NCI-H146 treated with DMSO at 0.1 percent for 48 hours (cell line): ENCODE measurements at regions not wholly inside any gene's neighbourhood (a gene's known extent, or its start where the extent isn't known, plus 50 kb on each side); places are given as distances from the start of the nearest gene placed in this dataset.
"Not testable (repeated sequence)": the region's sequence is repeated elsewhere in the genome, so short reads cannot be mapped to it uniquely, and the experiment has no call there.

Source experiments
- DNase-seq: peaks from one replicate; lab custom pipeline; 2025; ENCODE audit not compliant: unreplicated experiment; lab: John Stamatoyannopoulos, UW

DNA sequence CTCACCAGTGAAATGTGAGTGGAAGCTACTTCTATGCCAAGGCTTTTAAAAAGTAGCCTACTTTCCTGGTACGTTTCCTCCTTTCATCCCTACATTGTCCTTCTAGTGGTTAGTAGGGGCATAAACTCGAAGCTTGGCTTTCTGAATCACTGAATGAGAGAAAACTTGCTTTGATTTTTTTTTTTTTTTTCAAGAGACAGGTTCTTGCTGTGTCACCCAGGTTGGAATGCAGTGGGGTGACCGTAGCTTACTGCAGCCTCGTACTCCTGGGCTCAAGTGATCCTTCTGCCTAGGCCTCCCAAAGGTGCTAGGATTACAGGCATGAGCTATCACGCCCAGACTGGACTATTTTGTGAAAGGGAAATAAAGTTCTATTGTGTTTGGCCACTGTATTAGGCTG is 89.1 kb upstream of the IGFBP7 start:
- DNase-seq: no peak

GRCh38 chr4:57195622-57196021 is 85.4 kb upstream of the IGFBP7 start:
- no peak for DNase-seq

DNA sequence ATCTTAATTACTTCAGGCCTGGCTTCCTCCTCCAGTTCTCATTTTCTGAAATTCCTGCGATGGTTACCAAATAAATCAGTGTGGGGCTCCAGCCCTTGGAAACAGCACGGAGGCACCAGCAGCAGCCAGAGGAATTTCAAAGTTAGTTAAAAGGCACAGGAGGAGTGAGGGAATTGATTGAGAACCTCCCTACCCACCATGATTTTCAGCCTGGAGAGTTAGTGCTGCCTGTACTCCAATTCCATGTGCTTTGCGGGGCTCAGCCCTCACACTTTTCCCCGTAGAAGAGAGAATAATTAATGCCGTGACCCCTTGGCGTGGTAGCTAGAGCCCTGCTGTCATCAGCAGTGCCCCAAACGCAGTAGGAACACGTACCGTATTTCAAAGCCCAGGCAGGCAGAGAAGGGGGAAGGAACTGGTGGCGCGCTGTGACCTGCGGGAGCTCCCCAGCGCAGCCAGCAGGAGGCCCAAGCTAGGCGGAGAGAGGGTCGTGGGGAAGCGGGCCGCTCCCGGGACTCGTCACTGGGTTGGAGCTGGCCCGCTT is 84.0 kb upstream of the IGFBP7 start:
- no peak for DNase-seq

GRCh38 chr4:57193209-57193810 is 83.1 kb upstream of the IGFBP7 start:
- no peak for DNase-seq

DNA sequence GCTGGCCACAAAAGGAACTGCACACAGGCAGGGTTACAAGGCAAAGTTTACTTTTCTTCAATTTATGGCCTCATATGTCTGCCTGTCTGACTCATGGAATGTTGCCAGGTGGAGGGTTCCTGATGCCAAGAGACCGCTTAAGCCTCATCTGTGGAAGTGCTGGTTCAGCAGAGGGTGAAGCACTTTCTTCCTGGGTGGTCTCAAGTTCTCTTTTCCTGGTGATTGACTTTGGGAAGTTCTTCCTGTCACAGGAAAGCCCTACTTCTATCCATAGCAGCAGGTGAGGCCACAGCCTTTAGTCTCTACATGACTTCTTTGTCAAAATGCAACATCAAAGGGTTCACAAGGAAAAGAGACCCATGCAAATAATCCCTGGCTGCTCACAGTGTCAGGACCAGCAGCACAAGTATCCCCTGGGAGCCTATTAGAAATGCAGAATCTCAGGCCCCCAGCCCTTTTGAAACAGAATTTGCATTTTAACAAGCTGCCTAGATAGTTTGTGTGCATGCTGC is 81.4 kb upstream of the IGFBP7 start:
- DNase-seq: no peak

DNA sequence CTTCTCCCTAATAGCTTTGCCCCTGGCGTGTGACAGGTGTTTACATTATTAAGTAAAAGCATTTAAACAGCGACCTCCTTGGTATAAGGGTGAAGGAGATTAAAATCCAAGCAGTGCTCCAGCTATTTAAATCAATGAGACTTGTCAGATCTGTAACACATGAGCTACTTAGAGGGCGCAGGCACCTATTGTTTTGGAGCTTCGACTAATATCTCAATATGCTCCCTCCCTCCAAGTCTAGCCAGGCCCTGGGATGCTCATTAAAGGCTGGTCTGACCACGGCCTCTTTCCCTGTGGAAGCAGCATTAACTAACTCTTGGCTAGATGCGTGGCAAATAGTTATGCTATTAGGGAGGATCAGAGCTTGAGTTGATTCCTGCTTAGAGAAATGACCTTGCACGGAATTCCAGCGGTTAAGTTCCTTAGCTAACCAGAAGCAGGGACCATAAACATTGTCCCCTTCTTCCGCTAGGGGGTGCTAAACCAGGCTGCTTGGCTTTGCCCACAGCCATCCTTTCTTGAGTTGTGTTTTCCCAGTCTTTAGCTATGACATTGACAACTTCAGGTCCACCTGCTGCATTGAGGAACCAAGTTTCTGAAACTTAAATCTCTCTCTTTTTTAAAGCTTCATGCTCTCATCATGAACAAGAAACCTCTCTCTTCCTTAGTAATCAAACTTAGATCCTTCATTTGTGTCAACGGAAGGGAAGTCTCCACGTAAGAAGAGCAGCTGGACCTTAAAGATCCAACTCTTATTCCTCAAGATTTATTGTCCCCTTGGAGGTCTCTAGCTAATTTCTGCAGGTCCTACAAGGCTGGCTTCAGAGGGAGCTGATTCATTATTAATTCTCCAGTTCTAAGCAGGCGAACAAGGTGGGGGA is 80.7 kb upstream of the IGFBP7 start:
- DNase-seq: no peak

DNA sequence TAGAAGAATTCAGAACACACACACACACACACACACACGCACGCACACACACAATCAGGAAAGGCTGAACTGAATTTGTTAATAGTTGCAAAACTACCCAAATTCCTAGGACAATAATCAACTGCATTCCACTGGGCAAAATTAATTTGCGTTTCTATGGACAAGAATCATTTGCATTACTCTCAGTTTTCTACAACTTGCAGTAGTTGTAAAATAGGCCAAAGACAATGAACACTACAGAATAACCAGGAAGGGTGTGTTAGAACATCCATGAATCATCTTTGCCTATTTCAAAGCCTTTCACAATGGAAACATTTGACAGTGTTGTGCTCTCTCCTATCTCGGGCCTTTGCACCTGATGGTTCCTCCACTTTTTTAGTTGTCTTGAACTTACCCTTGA is 77.1 kb upstream of the IGFBP7 start:
- DNase-seq: no peak

DNA sequence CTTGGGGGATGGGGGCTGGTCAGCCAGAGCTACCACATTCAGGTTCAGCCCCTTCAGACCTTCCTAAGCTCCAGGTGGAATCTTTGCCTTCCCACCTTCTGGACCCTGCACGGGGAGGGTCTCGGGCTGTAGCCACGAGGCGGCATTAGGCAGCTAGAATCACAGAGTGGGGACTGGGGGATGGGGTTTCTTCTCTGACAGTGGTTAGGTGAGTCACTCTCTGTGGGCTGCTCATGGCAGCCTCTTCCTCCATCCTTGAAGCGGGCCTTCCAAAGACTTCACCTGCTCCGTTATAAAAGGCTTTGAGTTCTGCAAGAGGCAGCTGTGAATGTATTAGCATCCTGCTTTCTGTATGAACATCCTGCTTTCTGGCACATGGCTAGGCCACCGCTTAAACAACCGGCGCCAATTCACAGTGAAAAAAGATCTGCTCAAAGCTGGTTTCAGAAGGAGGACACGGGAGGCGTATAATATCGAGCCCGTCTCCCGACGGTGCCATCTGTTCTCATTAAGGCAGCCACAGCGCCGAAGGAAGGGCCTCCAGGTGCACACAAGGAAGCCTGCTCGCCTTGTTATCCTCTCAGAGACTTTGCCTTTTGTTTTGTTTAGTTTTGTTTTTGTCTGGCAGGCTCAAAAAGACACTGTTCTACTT is 74.3 kb upstream of the IGFBP7 start:
- no peak for DNase-seq

- DNase-seq: no peak
Measured at GRCh38 chr4:57182132-57182874, 72.1 kb upstream of the IGFBP7 start.

GRCh38 chr4:57173136-57173535 is 63.0 kb upstream of the IGFBP7 start:
- DNase-seq: not testable (repeated sequence)

DNA sequence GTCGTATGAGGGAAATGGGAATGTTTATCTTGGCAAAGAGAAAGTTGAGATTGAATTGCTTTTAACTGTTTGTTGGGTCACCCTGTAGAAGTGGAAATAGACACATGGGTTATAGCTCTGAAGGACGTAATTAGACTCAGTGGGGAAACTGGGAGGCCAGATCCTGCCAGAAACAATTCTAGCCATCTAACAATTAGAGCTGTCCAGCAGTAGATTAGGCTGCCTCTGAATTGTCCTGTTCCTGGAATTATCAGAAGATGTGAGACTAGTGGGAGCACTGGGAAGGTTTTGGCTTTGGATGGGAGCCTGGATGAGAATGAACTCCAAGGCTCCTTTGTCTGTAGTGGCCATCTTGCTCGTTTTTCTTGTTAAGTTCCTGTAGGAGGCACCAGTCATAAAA is 61.9 kb upstream of the IGFBP7 start:
- no peak for DNase-seq

DNA sequence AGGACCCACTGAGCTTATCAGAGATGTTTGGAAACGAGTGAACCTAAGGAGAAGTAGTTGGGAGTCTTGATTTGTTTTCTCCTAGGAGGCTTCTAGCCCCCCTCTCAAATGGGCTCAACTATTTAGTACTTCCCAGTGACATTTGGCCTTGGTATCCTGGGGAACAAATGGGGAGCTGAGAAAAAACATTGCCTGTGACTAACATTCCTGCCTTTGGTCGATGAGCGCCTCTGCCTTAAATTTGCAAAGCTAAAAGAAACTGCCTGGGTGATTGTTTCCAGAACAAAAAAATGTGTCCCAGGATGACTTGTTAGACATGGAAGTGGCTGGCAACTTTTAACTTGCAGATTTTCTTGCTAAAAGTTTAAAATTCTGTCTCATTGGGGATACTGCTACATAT is 58.8 kb upstream of the IGFBP7 start:
- no peak for DNase-seq

DNA sequence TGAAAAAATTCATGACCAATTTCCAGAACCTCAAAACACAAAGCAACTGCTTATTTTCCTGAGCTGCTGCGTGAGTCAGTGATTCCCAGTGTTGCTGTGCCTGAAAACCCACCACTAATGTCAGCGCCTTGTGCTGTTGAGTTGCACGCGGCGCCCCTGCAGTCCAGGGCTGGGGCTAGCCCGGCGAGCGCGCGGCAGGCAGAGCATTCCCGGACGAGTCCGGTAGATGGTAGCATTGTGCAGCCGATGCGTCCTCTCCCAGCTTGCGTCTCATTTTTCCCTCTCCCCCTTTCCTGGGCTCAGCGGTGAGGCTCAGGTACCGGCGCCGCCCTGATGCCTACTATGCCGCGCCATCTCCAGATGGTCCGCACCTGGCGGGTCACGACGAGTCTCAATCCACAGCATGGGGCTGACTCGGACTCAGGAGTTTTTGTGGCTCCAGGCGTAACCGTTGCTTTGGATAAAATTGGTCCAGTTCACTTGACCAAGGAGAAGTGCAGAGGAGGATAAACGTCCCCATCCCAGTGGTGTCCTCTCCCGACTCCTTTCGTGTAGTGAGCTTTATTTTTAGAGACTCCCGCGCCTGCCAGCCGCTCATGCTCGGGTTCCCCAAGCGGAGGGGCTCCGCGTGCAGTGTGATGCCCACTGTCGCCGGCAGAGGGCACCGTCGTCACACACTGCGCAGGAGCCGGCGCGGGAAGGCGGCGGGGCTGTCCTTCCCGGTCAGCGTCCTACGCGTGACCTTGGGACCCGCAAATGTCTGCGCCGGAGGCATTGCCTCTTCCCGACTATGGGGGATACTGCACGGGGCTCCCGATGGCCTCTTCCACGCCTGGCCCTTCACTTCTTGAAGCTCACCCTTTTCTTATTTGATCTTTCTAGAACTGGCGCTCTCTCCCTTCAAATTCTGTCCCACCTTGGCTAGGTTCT is 53.6 kb upstream of the IGFBP7 start:
- peak; percentile 75 for DNase-seq

- no peak for DNase-seq
Measured at GRCh38 chr4:57162499-57163019, 52.4 kb upstream of the IGFBP7 start.
